MM.1S (cell line): ENCODE measurements at regions not wholly inside any gene's neighbourhood (a gene's known extent, or its start where the extent isn't known, plus 50 kb on each side); places are given as distances from the start of the nearest gene placed in this dataset.

Source experiments
- DNase-seq: peaks from one replicate; pipeline ENCODE4 v3.0.0-alpha.2; 2015
- H2AFZ ChIP-seq: fragments of 300-600 bp; sonication (generic); 2 replicates; pipeline ENCODE4 v1.6.0; 2016; ENCODE audit warnings: antibody characterized with exemption, low read length
- H3F3A ChIP-seq: fragments of 300-600 bp; sonication (generic); 2 replicates; pipeline ENCODE4 v1.6.1; 2016; ENCODE audit warnings: mild to moderate bottlenecking, antibody characterized with exemption, low read length, moderate library complexity, mixed read lengths; ENCODE audit not compliant: insufficient read depth
- H3K27ac ChIP-seq: fragments of 300-600 bp; sonication (generic); 2 replicates; pipeline ENCODE4 v1.5.1; 2016; ENCODE audit warnings: mild to moderate bottlenecking, low read length
- H3K27me3 ChIP-seq: fragments of 300-600 bp; sonication (generic); replicated peaks from 2 replicates; pipeline ENCODE4 v1.6.0; 2016; ENCODE audit warnings: low read length; ENCODE audit not compliant: insufficient read depth
- H3K36me3 ChIP-seq: fragments of 300-600 bp; sonication (generic); replicated peaks from 2 replicates; pipeline ENCODE4 v1.6.1; 2016; ENCODE audit warnings: mild to moderate bottlenecking, low read length, mixed read lengths; ENCODE audit not compliant: insufficient read depth
- H3K4me1 ChIP-seq: fragments of 300-600 bp; sonication (generic); 2 replicates; pipeline ENCODE4 v1.6.1; 2016; ENCODE audit warnings: low read length, mixed read lengths
- H3K4me2 ChIP-seq: fragments of 300-600 bp; sonication (generic); 2 replicates; pipeline ENCODE4 v1.6.0; 2016; ENCODE audit warnings: low read depth, low read length
- H3K4me3 ChIP-seq: fragments of 300-600 bp; sonication (generic); 2 replicates; pipeline ENCODE4 v1.5.1; 2016; ENCODE audit warnings: low read length, mixed read lengths
- H3K79me2 ChIP-seq: fragments of 300-600 bp; sonication (generic); 2 replicates; pipeline ENCODE4 v1.6.1; 2016; ENCODE audit warnings: mixed run types, low read length, mixed read lengths
- H3K9ac ChIP-seq: fragments of 300-600 bp; sonication (generic); 2 replicates; pipeline ENCODE4 v1.6.1; 2016; ENCODE audit warnings: low read length, mixed read lengths
- H3K9me2 ChIP-seq: fragments of 300-600 bp; sonication (generic); replicated peaks from 2 replicates; pipeline ENCODE4 v1.6.1; 2016; ENCODE audit warnings: mild to moderate bottlenecking, low read length, mixed read lengths; ENCODE audit not compliant: insufficient read depth
- H3K9me3 ChIP-seq: fragments of 300-600 bp; sonication (generic); replicated peaks from 2 replicates; pipeline ENCODE4 v1.6.1; 2016; ENCODE audit warnings: mild to moderate bottlenecking, low read length, mixed read lengths; ENCODE audit not compliant: insufficient read depth
- H4K20me1 ChIP-seq: fragments of 300-600 bp; sonication (generic); 2 replicates; pipeline ENCODE4 v1.6.1; 2016; ENCODE audit warnings: mild to moderate bottlenecking, low read length, moderate library complexity, mixed read lengths; ENCODE audit not compliant: insufficient read depth
- EZH2 ChIP-seq: fragments of 300-600 bp; sonication (generic); optimal IDR thresholded peaks from 2 replicates; pipeline ENCODE3; 2017; ENCODE audit warnings: low read depth, mild to moderate bottlenecking, antibody characterized with exemption, low read length, mixed read lengths
- EZH2phosphoT487 ChIP-seq: fragments of 300-600 bp; sonication (generic); IDR thresholded peaks from 2 replicates; pipeline ENCODE4 v1.6.1; 2018; ENCODE audit warnings: antibody characterized with exemption, low read length
- TF ChIP-seq, protein P1 (sequence below): fragments of 300-600 bp; sonication (generic); IDR thresholded peaks from 2 replicates; pipeline ENCODE4 v1.5.1; 2016; ENCODE audit warnings: antibody characterized with exemption, low read length, mixed read lengths

DNA sequence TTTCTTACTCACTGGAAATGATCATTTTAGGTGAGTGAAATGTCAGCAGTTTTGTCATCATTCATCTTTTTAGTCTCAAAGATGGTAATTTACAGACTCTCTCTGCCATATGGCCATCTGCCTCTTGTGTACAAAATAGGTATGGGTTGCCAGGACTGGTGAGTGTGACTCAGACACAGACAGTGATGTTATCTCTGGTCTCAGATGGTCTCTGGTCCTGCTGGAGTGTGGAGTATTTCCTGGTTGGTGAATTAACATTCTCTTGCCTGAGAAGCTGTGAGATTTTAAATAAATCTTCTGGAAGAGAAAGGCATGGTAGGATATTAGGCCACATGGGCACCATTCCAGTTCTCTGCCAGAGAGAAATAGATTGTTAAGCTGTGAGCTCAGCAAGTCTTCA is 207.0 kb downstream of the ATP23 start:
- no peaks in the 10 kb centered on the region for H3F3A ChIP-seq
- H3K4me2 ChIP-seq = no peak overlapping the region
- H3K4me3 ChIP-seq = no peak overlapping the region
- DNase-seq = no peak
- H3K27me3 ChIP-seq = no peaks in the 10 kb centered on the region
- H4K20me1 ChIP-seq = no peaks in the 10 kb centered on the region
- no peak overlapping the region for H3K9ac ChIP-seq
- H3K9me2 ChIP-seq = no peaks in the 10 kb centered on the region
- no peak overlapping the region for H3K27ac ChIP-seq
- no peaks in the 10 kb centered on the region for H3K36me3 ChIP-seq
- H3K79me2 ChIP-seq = no peaks in the 10 kb centered on the region
- no peaks in the 10 kb centered on the region for H3K9me3 ChIP-seq
- TF ChIP-seq, protein P1, sequence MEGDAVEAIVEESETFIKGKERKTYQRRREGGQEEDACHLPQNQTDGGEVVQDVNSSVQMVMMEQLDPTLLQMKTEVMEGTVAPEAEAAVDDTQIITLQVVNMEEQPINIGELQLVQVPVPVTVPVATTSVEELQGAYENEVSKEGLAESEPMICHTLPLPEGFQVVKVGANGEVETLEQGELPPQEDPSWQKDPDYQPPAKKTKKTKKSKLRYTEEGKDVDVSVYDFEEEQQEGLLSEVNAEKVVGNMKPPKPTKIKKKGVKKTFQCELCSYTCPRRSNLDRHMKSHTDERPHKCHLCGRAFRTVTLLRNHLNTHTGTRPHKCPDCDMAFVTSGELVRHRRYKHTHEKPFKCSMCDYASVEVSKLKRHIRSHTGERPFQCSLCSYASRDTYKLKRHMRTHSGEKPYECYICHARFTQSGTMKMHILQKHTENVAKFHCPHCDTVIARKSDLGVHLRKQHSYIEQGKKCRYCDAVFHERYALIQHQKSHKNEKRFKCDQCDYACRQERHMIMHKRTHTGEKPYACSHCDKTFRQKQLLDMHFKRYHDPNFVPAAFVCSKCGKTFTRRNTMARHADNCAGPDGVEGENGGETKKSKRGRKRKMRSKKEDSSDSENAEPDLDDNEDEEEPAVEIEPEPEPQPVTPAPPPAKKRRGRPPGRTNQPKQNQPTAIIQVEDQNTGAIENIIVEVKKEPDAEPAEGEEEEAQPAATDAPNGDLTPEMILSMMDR = no peak
- no peak for TF ChIP-seq EZH2
- TF ChIP-seq EZH2phosphoT487 = no peak
- H3K4me1 ChIP-seq = no peaks in the 10 kb centered on the region
- H2AFZ ChIP-seq = no peak overlapping the region

DNA sequence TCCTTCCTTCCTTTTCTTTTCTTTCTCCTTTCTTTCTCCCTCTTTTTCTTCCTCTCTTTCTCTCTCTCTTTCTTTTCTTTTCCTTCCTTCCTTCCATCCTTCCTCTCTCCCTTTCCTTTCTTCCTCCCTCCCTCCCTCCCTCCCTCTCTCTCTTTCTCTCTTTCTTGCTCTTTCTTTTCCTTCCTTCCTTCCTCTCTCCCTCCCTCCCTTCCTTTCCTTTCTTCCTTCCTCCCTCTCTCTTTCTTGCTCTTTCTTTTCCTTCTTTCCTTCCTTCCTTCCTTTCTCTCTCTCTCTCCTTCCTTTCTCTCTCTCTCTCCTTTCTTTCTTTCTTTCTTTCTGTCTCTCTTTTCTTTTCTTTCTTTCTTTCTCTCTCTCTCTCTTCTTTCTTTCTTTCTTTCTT is 207.6 kb downstream of the ATP23 start:
- Histone ChIP-seq H3K4me3 (no peak overlapping the region), H2AFZ (no peak overlapping the region), H3K4me1 (no peaks in the 10 kb centered on the region), H3K4me2 (no peak overlapping the region), H3K9me2 (no peaks in the 10 kb centered on the region), H3K27me3 (no peaks in the 10 kb centered on the region), H3K9me3 (no peaks in the 10 kb centered on the region), H3F3A (no peaks in the 10 kb centered on the region), H3K79me2 (no peaks in the 10 kb centered on the region), H4K20me1 (no peaks in the 10 kb centered on the region), H3K9ac (no peak overlapping the region), H3K27ac (no peak overlapping the region), H3K36me3 (no peaks in the 10 kb centered on the region)
- TF ChIP-seq, protein P1 = no peak
- no peak for TF ChIP-seq EZH2phosphoT487
- no peak for DNase-seq

DNA sequence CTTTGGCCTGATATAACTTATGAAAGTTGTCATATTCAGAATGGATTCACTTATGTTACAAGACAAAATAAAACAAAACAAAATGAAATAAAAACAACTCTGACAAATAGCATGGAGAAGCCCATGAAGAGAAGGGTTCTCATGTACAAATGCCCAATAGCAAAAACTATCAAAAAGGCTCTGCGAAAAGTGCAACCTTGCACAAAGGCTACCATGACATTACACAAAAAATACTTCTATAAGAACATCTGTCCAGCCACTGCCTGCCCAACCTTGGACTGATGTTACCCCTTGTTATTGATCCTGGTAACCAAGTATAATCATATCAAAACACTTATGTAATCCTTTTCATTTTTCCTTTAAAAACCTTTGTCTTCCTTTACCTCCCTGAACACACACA is 213.0 kb downstream of the ATP23 start:
- H3K27ac ChIP-seq = no peak overlapping the region
- H3K9ac ChIP-seq = no peak overlapping the region
- H3K4me3 ChIP-seq = no peak overlapping the region
- H3K4me2 ChIP-seq = no peak overlapping the region
- no peaks in the 10 kb centered on the region for H3K36me3 ChIP-seq
- H4K20me1 ChIP-seq = no peaks in the 10 kb centered on the region
- no peaks in the 10 kb centered on the region for H3F3A ChIP-seq
- DNase-seq = no peak
- no peaks in the 10 kb centered on the region for H3K9me3 ChIP-seq
- no peak overlapping the region for H2AFZ ChIP-seq
- H3K9me2 ChIP-seq = no peaks in the 10 kb centered on the region
- H3K27me3 ChIP-seq = no peaks in the 10 kb centered on the region
- TF ChIP-seq EZH2phosphoT487 = no peak
- TF ChIP-seq, protein P1 = no peak
- no peak for TF ChIP-seq EZH2
- H3K4me1 ChIP-seq = no peaks in the 10 kb centered on the region
- no peaks in the 10 kb centered on the region for H3K79me2 ChIP-seq
